Endometrium (tissue), 2 donors: ENCODE measurements at regions not wholly inside any gene's neighbourhood (a gene's known extent, or its start where the extent isn't known, plus 50 kb on each side); places are given as distances from the start of the nearest gene placed in this dataset.
"Not testable (repeated sequence)": the region's sequence is repeated elsewhere in the genome, so short reads cannot be mapped to it uniquely, and the experiment has no call there.

Experiments used
- FAIRE-seq: peaks from 2 replicates; lab custom pipeline; 2012; peaks lifted over from hg19 to GRCh38; lab: Jason Lieb, UNC
- donor health status: control.
- donor health status: control.

- FAIRE-seq, result no peak
Measured at GRCh38 chr13:72585254-72585653, 142.2 kb downstream of the MZT1 start.

- FAIRE-seq, result no peak
Measured at GRCh38 chr13:72571191-72571590, 156.2 kb downstream of the MZT1 start.

- no peak for FAIRE-seq
Measured at GRCh38 chr13:72570019-72570418, 157.4 kb downstream of the MZT1 start.

- FAIRE-seq, result no peak
Measured at GRCh38 chr13:72567566-72567965, 159.9 kb downstream of the MZT1 start.

GRCh38 chr13:72566526-72566925, 160.9 kb downstream of the MZT1 start:
- no peak for FAIRE-seq

GRCh38 chr13:72565893-72566292, 161.5 kb downstream of the MZT1 start:
- peak; percentile 84 for FAIRE-seq

- no peak for FAIRE-seq
Measured at GRCh38 chr13:72562686-72563085, 164.7 kb downstream of the MZT1 start.

- FAIRE-seq, result no peak
Measured at GRCh38 chr13:72561791-72562190, 165.6 kb downstream of the MZT1 start.

- FAIRE-seq, result no peak
Measured at GRCh38 chr13:72559716-72560115, 167.7 kb downstream of the MZT1 start.

- no peak for FAIRE-seq
Measured at GRCh38 chr13:72556945-72557344, 170.5 kb downstream of the MZT1 start.

GRCh38 chr13:72555601-72556000, 171.8 kb downstream of the MZT1 start:
- no peak for FAIRE-seq

GRCh38 chr13:72552731-72553130, 174.7 kb downstream of the MZT1 start:
- peak; percentile 12 for FAIRE-seq

GRCh38 chr13:72545895-72546294, 181.5 kb downstream of the MZT1 start:
- not testable (repeated sequence) for FAIRE-seq

- FAIRE-seq, result no peak
Measured at GRCh38 chr13:72545030-72545719, 182.3 kb downstream of the MZT1 start.

GRCh38 chr13:72544042-72544441, 183.4 kb downstream of the MZT1 start:
- FAIRE-seq, result peak; percentile 23

GRCh38 chr13:72542241-72542640, 185.2 kb downstream of the MZT1 start:
- FAIRE-seq, result no peak

- no peak for FAIRE-seq
Measured at GRCh38 chr13:72541674-72542073, 185.8 kb downstream of the MZT1 start.

- no peak for FAIRE-seq
Measured at GRCh38 chr13:72540881-72541280, 186.5 kb downstream of the MZT1 start.

- no peak for FAIRE-seq
Measured at GRCh38 chr13:72539925-72540324, 187.5 kb downstream of the MZT1 start.

- FAIRE-seq, result no peak
Measured at GRCh38 chr13:72537782-72538181, 189.6 kb downstream of the MZT1 start.

- peak; percentile 61 for FAIRE-seq
Measured at GRCh38 chr13:72537395-72537780, 190.0 kb downstream of the MZT1 start.

GRCh38 chr13:72536714-72537394, 190.6 kb downstream of the MZT1 start:
- FAIRE-seq, result no peak

- FAIRE-seq, result no peak
Measured at GRCh38 chr13:72534951-72535640, 192.3 kb downstream of the MZT1 start.
